ENCODE measurements at regions not wholly inside any gene's neighbourhood (a gene's known extent, or its start where the extent isn't known, plus 50 kb on each side); places are given as distances from the start of the nearest gene placed in this dataset.

DNA sequence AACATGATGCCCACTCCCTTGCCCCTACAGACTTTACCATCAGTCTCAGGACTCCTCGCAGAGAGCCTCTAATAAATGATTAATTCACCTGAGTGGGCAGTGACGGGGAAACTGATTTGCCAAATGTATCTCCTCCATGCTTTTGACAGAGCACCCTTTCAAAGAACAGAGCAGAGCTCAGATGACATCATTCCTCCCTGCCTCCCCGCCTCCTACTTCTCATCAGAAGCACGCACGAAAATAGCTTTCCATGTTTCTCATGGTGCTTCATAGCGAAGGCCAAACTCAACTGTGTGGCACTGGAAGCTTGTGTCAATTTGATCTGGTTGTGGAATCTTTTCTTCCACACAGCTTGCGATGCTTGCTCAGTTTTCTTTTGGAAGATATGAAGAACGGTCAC is 442.5 kb downstream of the RPS24 start:
- DNase-seq (ENCODE audit: low read depth in 2 of 2) = no peak

- no peak for DNase-seq (ENCODE audit: low read depth in 2 of 2)
These were observed 443.2 kb downstream of the RPS24 start for GRCh38 chr10:78476844-78477243.

DNA sequence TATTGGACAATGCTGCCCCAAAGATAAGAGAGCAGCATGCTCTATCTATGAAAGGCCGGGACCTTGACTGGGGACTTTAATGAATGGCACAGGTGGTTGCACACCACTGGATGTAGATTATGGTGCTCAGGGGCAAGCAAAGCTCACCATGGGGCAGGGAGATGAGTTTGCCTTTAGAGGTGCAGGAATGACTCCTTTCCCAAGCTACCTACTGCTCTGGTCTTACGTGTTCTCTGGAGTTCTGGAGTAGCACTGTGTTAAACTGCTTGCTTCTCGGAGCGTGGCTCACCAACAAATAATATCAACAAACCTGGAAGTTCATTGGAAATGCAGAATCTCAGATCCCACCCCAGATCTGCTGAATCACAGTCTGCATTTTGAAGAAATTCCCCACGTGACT is 445.3 kb downstream of the RPS24 start:
- no peak for DNase-seq (ENCODE audit: low read depth in 2 of 2)

- no peak for DNase-seq (ENCODE audit: low read depth in 2 of 2)
These were observed 445.8 kb downstream of the RPS24 start for GRCh38 chr10:78479467-78479866.

- DNase-seq (ENCODE audit: low read depth in 2 of 2) = no peak
These were observed 448.2 kb downstream of the RPS24 start for GRCh38 chr10:78481842-78482241.

DNA sequence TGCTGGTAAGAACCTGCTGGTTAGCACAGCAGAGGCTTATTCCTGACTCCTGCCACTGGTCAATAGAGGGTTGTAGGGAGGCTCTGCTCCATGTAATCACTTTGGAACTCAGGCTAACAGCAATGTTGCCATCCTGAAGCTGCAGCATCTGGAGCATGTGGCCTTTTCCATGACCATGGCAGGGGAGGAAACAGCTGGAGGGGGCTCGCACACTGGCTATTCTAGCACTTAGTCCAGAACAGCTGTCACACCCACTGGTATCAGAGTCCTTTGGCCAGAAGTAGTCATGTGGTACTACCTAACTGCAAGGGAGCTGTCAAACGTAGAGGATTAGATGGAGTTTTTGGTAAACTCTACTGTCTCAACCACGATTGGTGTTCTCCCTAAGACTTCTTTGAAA is 450.0 kb downstream of the RPS24 start:
- no peak for DNase-seq (ENCODE audit: low read depth in 2 of 2)

GRCh38 chr10:78489034-78489433 is 455.4 kb downstream of the RPS24 start:
- DNase-seq (ENCODE audit: low read depth in 2 of 2) = no peak

DNA sequence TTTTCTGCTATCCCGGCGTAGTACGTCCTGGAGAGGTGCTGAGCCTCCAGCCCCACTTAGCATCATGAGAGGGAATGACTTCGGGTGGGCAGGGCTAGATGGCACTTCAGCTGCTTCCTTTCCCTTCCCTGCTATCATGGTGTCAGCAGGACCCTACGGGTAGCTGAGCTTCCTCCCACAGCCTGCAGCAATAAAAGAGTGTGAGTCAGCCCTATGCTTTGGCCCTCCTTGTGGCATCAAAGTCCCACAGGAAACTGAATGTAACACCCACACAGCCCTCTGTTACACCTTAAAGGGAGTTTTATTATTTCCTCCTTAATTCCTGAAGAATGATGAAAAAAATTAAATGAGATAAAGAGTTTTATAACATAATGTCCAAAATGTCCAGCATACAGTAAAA is 458.1 kb downstream of the RPS24 start:
- no peak for DNase-seq (ENCODE audit: low read depth in 2 of 2)

DNA sequence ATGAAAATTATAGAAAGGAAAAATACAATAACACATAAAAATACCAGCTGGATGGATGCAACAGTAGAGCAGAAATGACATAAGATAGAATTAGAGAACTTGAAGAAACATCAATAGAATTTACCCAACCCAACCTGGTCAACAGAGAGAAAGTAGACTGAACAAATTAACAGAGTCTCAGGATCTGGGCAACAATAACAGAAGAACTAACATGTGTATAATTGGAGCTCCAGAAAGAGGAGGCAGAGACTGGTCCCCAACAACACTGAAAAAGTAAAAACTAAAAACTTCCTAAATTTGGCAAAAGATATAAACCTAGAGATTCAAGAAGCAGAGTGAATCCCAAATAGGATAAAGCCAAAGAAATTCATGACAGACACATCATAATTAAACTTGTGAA is 458.8 kb downstream of the RPS24 start:
- DNase-seq (ENCODE audit: low read depth in 2 of 2) = no peak

GRCh38 chr10:78494179-78494578 is 460.5 kb downstream of the RPS24 start:
- DNase-seq (ENCODE audit: low read depth in 2 of 2) = no peak

GRCh38 chr10:78502210-78502936 is 468.7 kb downstream of the RPS24 start:
- no peak for DNase-seq (ENCODE audit: low read depth in 2 of 2)

DNA sequence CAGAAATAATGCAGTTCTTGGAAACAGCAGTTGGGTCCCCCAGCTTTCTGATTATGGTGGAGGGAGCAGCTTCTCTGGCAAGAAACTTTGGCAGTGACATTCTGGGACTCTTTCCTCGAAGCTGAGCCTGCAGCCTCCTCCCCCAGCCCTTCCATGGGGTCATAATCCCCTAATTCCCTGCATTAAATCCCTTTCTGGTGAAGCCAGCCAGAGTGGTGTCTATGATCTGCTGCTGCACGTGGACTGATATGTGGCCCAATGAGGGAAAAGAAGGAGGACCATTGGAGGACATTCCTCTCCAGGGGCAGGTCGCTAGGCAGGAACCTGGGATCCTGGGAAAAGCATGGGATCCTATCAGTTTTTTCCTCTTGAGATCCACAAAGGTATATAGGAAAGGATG is 470.5 kb downstream of the RPS24 start:
- no peak for DNase-seq (ENCODE audit: low read depth in 2 of 2)

- no peak for DNase-seq (ENCODE audit: low read depth in 2 of 2)
These were observed 472.0 kb downstream of the RPS24 start for GRCh38 chr10:78505657-78506056.

DNA sequence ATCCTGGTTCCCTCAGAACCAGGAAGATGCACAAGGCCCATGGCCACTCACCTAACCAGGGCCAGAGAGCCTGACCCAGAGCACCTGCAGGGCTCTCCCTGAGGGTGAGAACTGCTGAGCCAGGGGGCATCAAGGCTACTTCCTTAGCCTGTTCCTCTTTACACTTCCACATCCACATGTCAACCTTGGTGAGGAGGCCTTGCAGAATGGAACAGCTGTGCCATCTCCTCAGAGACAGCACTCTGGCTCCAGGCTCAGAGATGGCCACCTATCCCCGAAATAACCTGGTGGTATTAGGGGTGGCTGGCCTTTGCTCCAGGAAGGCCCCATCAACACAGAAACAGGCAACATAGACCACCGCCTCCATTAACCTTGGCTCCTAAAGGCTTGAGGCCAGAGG is 473.0 kb downstream of the RPS24 start:
- DNase-seq (ENCODE audit: low read depth in 2 of 2) = no peak

- no peak for DNase-seq (ENCODE audit: low read depth in 2 of 2)
These were observed 474.0 kb downstream of the RPS24 start for GRCh38 chr10:78507510-78508160.

DNA sequence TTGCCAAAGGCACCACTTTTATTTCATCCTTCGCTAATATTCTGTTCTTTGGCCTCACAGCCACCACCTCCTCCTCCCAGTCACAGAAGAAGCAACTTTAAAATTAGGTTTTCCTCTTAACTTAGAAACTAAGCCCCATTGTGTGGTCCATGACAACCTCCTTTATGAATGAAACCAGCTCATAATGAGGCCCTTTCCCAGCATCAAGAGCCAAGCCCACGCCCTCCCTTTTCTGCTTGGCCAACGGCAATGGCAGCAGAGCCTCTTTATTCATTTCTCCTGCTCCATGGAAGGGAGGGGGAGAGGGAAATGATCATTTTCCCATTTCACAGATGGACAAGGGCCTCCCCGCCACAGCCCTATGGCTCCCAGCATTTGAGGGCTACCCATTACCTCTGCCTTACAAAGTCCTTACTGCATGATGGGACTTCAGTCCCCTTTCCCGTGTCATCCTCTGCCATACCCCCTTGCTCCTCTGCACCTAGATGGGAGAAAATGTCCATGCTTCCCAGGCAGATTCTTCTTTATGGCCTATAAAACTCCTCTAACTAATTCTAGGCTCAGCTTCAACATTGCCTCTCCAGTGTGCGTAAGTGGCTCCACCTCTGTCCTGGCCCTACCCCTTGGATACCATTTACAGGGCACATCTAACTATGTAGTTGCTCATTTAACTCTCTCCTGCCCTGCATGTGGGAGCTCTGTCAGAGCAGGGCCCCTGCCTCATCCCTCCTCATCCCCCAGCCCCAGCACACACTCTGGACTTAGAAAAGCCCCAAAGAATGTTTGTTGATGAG is 475.5 kb downstream of the RPS24 start:
- no peak for DNase-seq (ENCODE audit: low read depth in 2 of 2)

DNA sequence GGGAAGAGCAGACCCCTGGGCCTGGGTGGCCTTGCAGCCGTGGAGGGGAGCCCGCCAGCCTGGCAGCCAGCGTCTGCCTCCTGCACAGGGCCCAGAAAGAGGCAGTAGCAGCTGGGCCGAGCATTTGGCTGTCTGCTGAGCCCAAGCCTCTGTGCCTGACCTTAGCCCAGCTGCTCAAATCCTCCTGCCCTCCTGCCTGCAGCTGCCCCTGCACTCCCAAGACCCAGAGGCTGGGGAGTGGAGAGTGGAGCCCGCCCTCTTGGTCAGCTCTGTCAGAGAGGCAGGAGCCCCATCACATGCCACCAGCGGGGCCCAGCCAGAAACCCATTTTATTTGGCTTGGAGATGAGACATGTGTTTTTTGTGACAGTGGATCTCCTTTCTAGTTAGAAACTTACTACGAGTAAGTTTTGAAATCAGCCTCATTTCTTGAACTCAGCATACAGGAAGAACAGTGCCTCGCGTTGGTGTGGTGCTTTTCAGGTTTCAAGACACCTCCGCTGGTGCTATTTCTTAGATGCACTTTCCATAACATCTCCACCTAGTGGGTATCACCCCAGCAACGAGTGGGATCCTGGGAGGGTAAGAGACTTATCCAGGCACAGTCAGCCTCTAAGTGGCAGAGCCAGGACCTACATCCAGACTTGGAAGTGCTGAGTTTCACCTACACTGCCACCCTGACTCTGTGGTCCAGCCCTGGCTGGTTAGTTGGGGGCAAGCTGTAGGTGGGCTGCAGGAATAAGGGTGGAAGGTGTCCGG is 477.1 kb downstream of the RPS24 start:
- DNase-seq (ENCODE audit: low read depth in 2 of 2) = no peak

- no peak for DNase-seq (ENCODE audit: low read depth in 2 of 2)
These were observed 477.9 kb downstream of the RPS24 start for GRCh38 chr10:78511324-78512204.

- no peak for DNase-seq (ENCODE audit: low read depth in 2 of 2)
These were observed 478.5 kb downstream of the RPS24 start for GRCh38 chr10:78512205-78512550.

- no peak for DNase-seq (ENCODE audit: low read depth in 2 of 2)
These were observed 479.7 kb downstream of the RPS24 start for GRCh38 chr10:78513330-78513729.

DNA sequence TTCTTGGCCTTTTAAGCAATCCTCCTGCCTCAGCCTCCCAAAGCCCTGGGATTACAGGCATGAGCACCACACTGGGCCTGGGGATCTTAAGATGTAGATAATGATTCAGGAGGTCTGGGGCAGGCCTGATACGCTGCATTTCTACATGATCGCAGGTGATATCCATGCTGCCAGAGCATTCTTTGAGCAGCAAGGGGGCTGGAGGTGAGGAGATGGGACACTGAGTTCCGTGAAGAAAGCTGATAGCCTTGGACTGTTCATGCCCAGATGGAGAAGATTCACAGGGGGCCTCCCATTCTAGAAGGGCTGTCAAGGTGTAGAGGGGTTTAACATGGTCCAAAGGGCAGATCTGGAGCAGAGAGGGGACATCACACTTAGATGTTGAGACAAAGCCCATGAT is 480.3 kb downstream of the RPS24 start:
- DNase-seq (ENCODE audit: low read depth in 2 of 2) = no peak
